Endodermal cell (in vitro differentiated cells): ENCODE measurements at regions not wholly inside any gene's neighbourhood (a gene's known extent, or its start where the extent isn't known, plus 50 kb on each side); places are given as distances from the start of the nearest gene placed in this dataset.

ENCODE experiments used
- DNase-seq: peaks from one replicate; pipeline ENCODE4 v3.0.0-alpha.2; 2017
- H3K27ac ChIP-seq: 2 replicates; pipeline ENCODE4 v1.5.1; 2013; ENCODE audit warnings: mild to moderate bottlenecking, low read depth, low read length, moderate library complexity
- H3K27me3 ChIP-seq: 2 replicates; pipeline ENCODE4 v1.6.1; 2013; ENCODE audit warnings: mild to moderate bottlenecking, low read length, moderate library complexity; ENCODE audit not compliant: insufficient read depth, control insufficient read depth, poor library complexity, severe bottlenecking
- H3K36me3 ChIP-seq: 2 replicates; pipeline ENCODE4 v1.7.0; 2013; ENCODE audit warnings: mild to moderate bottlenecking, low read length, moderate library complexity; ENCODE audit not compliant: control insufficient read depth, insufficient read depth
- H3K4me1 ChIP-seq: one replicate; pipeline ENCODE4 v1.7.0; 2013; ENCODE audit warnings: low read length; ENCODE audit not compliant: control insufficient read depth, insufficient read depth
- H3K4me3 ChIP-seq: 2 replicates; pipeline ENCODE4 v1.5.1; 2013; ENCODE audit warnings: mild to moderate bottlenecking, low read length, moderate library complexity
- H3K9ac ChIP-seq: 2 replicates; pipeline ENCODE4 v1.6.1; 2013; ENCODE audit warnings: mild to moderate bottlenecking, low read length, moderate library complexity; ENCODE audit not compliant: poor library complexity, severe bottlenecking; ENCODE audit errors: extremely low read depth
- H3K9me3 ChIP-seq: 2 replicates; pipeline ENCODE4 v1.6.1; 2013; ENCODE audit warnings: mild to moderate bottlenecking, low read length, moderate library complexity; ENCODE audit not compliant: control insufficient read depth
- H3K27ac Mint-ChIP-seq: 2 replicates; pipeline ENCODE4 v1.8.0; 2020; ENCODE audit warnings: mixed read lengths
- H3K27me3 Mint-ChIP-seq: 2 replicates; pipeline ENCODE4 v1.8.0; 2021; ENCODE audit warnings: mild to moderate bottlenecking, mixed read lengths; ENCODE audit not compliant: insufficient read depth
- H3K36me3 Mint-ChIP-seq: 2 replicates; pipeline ENCODE4 v1.8.0; 2020; ENCODE audit warnings: low read depth, mixed read lengths
- H3K4me1 Mint-ChIP-seq: 2 replicates; pipeline ENCODE4 v1.8.0; 2020; ENCODE audit warnings: mixed read lengths
- H3K4me3 Mint-ChIP-seq: 2 replicates; pipeline ENCODE4 v1.8.0; 2020; ENCODE audit warnings: mild to moderate bottlenecking, moderate library complexity, mixed read lengths
- H3K9me3 Mint-ChIP-seq: 2 replicates; pipeline ENCODE4 v1.8.0; 2020; ENCODE audit warnings: mild to moderate bottlenecking, mixed read lengths
- WGBS, 2 experiments: methylation state at CpG; one replicate each; pipeline versions ENCODE4 v1.1.5 to v1.1.7; 2013; ENCODE audit warnings: missing lambda C conversion rate in 2 of 2, mixed read lengths in 1 of 2; ENCODE audit not compliant: insufficient coverage in 1 of 2, insufficient read length in 1 of 2; 5-methylcytosine and 5-hydroxymethylcytosine counted together
- TF ChIP-seq, protein P1 (sequence below): fragments of 200-600 bp; sonication (generic); conservative IDR thresholded peaks from 2 replicates; pipeline ENCODE4 v1.5.0; 2021; ENCODE audit warnings: antibody characterized with exemption, mild to moderate bottlenecking

DNA sequence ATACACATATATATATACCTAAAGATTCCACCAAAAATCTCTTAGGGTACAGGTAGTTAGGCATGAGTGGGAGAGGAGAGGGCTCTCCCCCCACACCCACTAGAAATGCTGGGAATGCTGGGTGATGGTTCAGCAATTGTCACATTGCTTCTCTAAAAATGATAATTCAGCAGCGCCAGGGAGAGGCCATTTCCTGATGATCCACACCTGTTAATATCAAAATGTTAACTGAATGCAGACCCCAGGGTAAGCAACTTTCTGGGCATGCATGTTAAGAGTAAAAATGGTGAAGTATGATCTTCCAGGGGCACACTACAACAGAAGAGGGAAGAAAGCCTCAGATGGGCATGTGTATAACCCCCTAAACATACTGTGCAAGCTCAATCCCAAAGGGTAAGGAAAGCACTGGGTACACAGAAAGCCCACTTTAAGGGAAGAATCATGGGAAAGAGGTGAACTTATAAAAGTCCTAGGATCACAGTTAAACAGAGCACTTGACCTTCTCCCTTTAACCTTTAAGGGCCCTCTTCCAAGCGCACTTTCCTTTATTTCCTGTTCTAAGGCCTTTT is 67.6 kb upstream of the GNAZ start:
- TF ChIP-seq, protein P1, sequence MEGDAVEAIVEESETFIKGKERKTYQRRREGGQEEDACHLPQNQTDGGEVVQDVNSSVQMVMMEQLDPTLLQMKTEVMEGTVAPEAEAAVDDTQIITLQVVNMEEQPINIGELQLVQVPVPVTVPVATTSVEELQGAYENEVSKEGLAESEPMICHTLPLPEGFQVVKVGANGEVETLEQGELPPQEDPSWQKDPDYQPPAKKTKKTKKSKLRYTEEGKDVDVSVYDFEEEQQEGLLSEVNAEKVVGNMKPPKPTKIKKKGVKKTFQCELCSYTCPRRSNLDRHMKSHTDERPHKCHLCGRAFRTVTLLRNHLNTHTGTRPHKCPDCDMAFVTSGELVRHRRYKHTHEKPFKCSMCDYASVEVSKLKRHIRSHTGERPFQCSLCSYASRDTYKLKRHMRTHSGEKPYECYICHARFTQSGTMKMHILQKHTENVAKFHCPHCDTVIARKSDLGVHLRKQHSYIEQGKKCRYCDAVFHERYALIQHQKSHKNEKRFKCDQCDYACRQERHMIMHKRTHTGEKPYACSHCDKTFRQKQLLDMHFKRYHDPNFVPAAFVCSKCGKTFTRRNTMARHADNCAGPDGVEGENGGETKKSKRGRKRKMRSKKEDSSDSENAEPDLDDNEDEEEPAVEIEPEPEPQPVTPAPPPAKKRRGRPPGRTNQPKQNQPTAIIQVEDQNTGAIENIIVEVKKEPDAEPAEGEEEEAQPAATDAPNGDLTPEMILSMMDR, result no peak
- H3K36me3 Mint-ChIP-seq, result no peaks in the 10 kb centered on the region
- H3K27me3 Mint-ChIP-seq, result peaks cover 36% of the 10 kb centered on the region
- Histone ChIP-seq H3K4me3 (no peak overlapping the region), H3K4me1 (no peaks in the 10 kb centered on the region), H3K9ac (no peak overlapping the region), H3K27ac (no peak overlapping the region), H3K27me3 (no peaks in the 10 kb centered on the region), H3K36me3 (no peaks in the 10 kb centered on the region), H3K9me3 (peaks cover 34% of the 10 kb centered on the region)
- H3K4me3 Mint-ChIP-seq, result no peak overlapping the region
- H3K9me3 Mint-ChIP-seq, result peaks cover 40% of the 10 kb centered on the region
- no peak overlapping the region for H3K27ac Mint-ChIP-seq
- H3K4me1 Mint-ChIP-seq, result peaks cover 2% of the 10 kb centered on the region
- no peak for DNase-seq
- WGBS, 2 experiments, result 83 to 96% methylated on average over 1 to 2 of the region's 2 CpGs

DNA sequence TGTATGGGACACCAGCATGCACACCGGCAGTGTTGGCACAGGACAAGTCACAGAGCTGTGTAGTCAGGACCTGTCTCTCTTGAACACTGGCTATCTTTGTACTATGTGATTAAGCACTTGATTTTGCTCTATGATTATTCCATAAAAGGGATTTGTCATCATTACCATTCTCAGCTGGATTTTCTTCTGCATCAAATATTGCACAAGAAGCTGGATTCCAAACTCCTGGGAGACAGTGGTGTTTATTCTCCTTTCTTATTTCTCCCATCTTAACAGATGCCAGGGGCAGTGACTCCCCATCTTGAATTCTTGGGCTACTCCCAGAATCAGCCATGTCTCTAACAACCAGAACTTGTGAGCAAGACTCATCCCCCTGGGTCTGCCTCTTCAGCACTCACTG is 62.5 kb upstream of the GNAZ start:
- WGBS, 2 experiments, result 89 to 100% methylated on average over 1 of the region's 1 CpG
- Histone ChIP-seq H3K27ac (no peak overlapping the region), H3K27me3 (no peaks in the 10 kb centered on the region), H3K9ac (no peak overlapping the region), H3K9me3 (no peaks in the 10 kb centered on the region), H3K36me3 (no peaks in the 10 kb centered on the region), H3K4me3 (no peak overlapping the region), H3K4me1 (peaks cover 6% of the 10 kb centered on the region)
- Mint-ChIP-seq H3K9me3 (peaks cover 2% of the 10 kb centered on the region), H3K36me3 (no peaks in the 10 kb centered on the region), H3K27ac (no peak overlapping the region), H3K4me1 (peaks cover 19% of the 10 kb centered on the region), H3K4me3 (no peak overlapping the region), H3K27me3 (peaks cover 11% of the 10 kb centered on the region)
- TF ChIP-seq, protein P1, result no peak
- DNase-seq, result no peak

DNA sequence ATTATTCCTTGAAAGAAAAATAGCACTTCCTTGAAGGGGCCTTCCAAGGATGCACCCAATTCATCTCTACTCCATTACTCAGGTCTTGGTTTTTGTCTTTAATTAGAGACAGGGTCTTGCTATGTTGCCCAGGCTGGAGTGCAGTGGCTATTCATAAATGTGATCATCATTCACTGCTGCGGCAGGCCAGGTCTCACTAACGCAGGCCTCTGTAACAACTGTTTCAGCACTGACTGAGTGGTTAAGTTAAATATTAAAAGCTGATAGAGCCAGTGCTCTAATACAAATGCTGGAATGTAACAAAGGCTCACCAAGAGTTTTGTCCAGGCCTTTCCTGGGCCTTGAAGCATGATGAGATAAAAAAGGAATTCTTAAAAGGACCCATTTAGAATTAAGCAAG is 61.4 kb upstream of the GNAZ start:
- Mint-ChIP-seq H3K27ac (no peak overlapping the region), H3K27me3 (peaks cover 15% of the 10 kb centered on the region), H3K9me3 (peaks cover 2% of the 10 kb centered on the region), H3K4me1 (peaks cover 19% of the 10 kb centered on the region), H3K36me3 (no peaks in the 10 kb centered on the region), H3K4me3 (no peak overlapping the region)
- H3K36me3 ChIP-seq, result no peaks in the 10 kb centered on the region
- H3K27me3 ChIP-seq, result no peaks in the 10 kb centered on the region
- no peak overlapping the region for H3K27ac ChIP-seq
- peaks cover 6% of the 10 kb centered on the region for H3K4me1 ChIP-seq
- 81 to 89% methylated on average over 2 of the region's 2 CpGs for WGBS, 2 experiments
- H3K9me3 ChIP-seq, result no peaks in the 10 kb centered on the region
- DNase-seq, result no peak
- H3K9ac ChIP-seq, result no peak overlapping the region
- H3K4me3 ChIP-seq, result no peak overlapping the region
- TF ChIP-seq, protein P1, result no peak
